GM20000 (cell line): ENCODE measurements at regions not wholly inside any gene's neighbourhood (a gene's known extent, or its start where the extent isn't known, plus 50 kb on each side); places are given as distances from the start of the nearest gene placed in this dataset.
"Not testable (repeated sequence)": the region's sequence is repeated elsewhere in the genome, so short reads cannot be mapped to it uniquely, and the experiment has no call there.

ENCODE experiments used
- DNase-seq: peaks from one replicate; pipeline ENCODE4 v3.0.0; 2012; ENCODE audit warnings: low spot score
- CTCF ChIP-seq: IDR thresholded peaks from 2 replicates; pipeline ENCODE4 v1.5.1; 2012; ENCODE audit warnings: mild to moderate bottlenecking, control low read depth; ENCODE audit errors: extremely low read depth, missing control alignments

GRCh38 chr10:17523246-17523753 is 68.9 kb upstream of the ST8SIA6 start:
- no peak for DNase-seq
- no peak for TF ChIP-seq CTCF

DNA sequence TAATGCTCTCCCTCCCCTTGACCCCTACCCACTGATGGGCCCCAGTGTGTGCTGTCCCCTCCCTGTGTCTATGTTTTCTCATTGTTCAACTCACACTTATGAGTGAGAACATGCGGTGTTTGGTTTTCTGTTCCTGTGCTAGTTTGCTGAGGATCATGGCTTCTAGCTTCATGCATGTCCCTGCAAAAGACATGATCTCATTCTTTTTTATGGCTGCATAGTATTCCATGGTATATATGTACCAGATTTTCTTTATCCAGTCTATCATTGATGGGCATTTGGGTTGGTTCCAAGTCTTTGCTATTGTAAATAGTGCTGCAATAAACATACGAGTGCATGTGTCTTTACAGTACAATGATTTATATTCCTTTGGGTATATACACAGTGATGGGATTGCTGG is 67.9 kb upstream of the ST8SIA6 start:
- DNase-seq: not testable (repeated sequence)

- no peak for TF ChIP-seq CTCF
- DNase-seq: no peak
Measured at GRCh38 chr10:17519457-17519856, 65.1 kb upstream of the ST8SIA6 start.

- DNase-seq: no peak
- TF ChIP-seq CTCF: no peak
Measured at GRCh38 chr10:17518338-17518737, 63.9 kb upstream of the ST8SIA6 start.

GRCh38 chr10:17516376-17516775 is 62.0 kb upstream of the ST8SIA6 start:
- no peak for DNase-seq
- TF ChIP-seq CTCF: no peak

DNA sequence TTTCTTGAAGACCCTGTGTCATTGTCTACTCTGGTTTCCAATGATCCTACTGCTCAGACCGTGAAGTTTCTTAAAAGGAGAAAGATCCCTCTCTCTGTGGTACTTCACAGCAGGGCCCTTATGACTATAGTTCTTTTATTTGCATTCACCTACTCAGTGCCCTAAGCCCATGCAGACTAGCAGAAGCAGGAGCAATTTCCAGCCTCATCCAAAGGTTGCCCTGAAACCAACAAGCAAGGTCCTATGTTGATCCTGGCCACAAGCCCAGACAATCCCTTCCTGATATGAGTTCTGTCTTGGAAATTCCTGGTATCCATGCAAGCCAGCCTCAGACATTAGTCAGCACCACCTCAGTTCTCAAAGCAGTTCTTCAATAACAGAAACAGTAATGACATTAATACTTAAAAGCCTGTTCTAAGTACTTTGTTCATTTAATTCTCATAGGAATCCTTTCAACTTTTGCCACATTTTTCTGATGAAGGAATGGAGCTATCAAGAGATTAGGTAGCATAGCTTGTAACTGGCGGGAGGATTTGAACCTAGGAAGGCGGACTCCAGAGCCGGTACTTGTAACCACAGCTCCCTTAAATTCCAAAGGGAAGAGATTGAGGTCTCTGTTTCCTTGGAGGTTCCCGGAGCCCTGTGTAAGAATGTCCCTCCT is 58.1 kb upstream of the ST8SIA6 start:
- no peak for TF ChIP-seq CTCF
- no peak for DNase-seq

DNA sequence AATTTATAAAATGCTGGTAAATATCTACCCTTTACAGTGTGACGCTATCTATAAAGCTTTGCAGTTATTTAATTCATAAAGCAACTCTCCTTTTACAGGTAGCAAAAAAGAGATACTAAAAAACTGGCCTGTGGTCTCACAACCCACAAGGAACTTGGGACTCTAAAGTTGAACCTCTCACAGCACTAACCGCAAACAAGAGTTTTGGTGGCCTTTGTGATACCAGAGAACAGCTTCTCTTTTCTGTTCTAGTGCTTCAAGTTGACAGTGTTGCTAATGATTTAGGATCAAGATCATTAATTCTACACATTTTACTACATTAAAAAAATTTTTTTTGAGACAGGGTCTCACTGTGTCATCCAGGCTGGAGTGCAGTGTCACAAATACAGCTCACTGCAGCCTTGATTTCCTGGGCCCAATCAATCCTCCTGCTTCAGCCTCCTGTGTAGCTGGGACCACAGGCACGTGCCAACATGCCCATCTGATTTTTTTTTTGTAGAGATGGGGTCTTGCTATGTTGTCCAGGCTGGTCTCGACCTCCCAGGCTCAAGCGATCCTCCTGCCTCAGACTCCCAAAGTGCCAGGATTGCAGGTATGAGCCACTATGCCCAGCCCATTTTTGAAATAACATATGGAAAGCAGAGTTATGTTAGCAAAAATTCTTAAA is 56.0 kb upstream of the ST8SIA6 start:
- TF ChIP-seq CTCF: no peak
- DNase-seq: peak; percentile 39

- DNase-seq: no peak
Measured at GRCh38 chr10:17507538-17507937, 53.1 kb upstream of the ST8SIA6 start.

More at GRCh38 chr10:17507538-17507937, 53.1 kb upstream of the ST8SIA6 start:
- TF ChIP-seq CTCF: no peak
